ENCODE measurements at regions not wholly inside any gene's neighbourhood (a gene's known extent, or its start where the extent isn't known, plus 50 kb on each side); places are given as distances from the start of the nearest gene placed in this dataset.

DNA sequence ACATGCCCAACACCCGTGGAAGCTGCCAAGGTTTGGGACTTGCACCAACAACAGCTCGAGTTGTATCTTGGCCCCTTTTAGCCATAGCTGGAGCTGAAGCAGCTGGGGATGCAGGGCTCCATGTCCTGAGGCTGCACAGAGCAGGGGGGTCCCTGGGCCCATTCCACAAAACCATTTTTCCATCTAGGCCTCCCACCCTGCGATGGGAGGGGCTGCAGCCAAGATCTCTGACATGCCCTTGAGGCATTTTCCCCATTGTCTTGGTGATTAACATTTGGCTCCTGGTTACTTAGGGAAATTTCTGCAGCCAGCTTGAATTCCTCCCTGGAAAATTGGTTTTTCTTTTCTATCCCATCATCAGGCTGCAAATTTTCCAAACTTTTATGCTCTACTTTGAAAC lies 637.8 kb upstream of the VSTM2A start:
- H3K27ac Mint-ChIP-seq = no peak overlapping the region
- H3K9me3 Mint-ChIP-seq = no peaks in the 10 kb centered on the region
- H3K36me3 Mint-ChIP-seq (ENCODE audit: low read depth) = no peaks in the 10 kb centered on the region
- H3K27me3 Mint-ChIP-seq (ENCODE audit: low read depth) = peaks cover 3% of the 10 kb centered on the region
- H3K4me1 Mint-ChIP-seq = no peaks in the 10 kb centered on the region
- H3K4me3 Mint-ChIP-seq = no peak overlapping the region
- TF ChIP-seq, protein P1, sequence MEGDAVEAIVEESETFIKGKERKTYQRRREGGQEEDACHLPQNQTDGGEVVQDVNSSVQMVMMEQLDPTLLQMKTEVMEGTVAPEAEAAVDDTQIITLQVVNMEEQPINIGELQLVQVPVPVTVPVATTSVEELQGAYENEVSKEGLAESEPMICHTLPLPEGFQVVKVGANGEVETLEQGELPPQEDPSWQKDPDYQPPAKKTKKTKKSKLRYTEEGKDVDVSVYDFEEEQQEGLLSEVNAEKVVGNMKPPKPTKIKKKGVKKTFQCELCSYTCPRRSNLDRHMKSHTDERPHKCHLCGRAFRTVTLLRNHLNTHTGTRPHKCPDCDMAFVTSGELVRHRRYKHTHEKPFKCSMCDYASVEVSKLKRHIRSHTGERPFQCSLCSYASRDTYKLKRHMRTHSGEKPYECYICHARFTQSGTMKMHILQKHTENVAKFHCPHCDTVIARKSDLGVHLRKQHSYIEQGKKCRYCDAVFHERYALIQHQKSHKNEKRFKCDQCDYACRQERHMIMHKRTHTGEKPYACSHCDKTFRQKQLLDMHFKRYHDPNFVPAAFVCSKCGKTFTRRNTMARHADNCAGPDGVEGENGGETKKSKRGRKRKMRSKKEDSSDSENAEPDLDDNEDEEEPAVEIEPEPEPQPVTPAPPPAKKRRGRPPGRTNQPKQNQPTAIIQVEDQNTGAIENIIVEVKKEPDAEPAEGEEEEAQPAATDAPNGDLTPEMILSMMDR (IDR thresholded peaks at IDR 0.05; ENCODE audit: unreplicated experiment in 3 of 3) = no peak

- H3K27me3 Mint-ChIP-seq (ENCODE audit: low read depth) = no peaks in the 10 kb centered on the region
- H3K4me1 Mint-ChIP-seq = no peaks in the 10 kb centered on the region
- H3K27ac Mint-ChIP-seq = no peak overlapping the region
- no peaks in the 10 kb centered on the region for H3K9me3 Mint-ChIP-seq
- TF ChIP-seq, protein P1 (IDR thresholded peaks at IDR 0.05; ENCODE audit: unreplicated experiment in 3 of 3) = no peak
- H3K36me3 Mint-ChIP-seq (ENCODE audit: low read depth) = no peaks in the 10 kb centered on the region
- H3K4me3 Mint-ChIP-seq = no peak overlapping the region
Observed at GRCh38 chr7:53917637-53918036, 624.5 kb upstream of the VSTM2A start.

GRCh38 chr7:53920011-53920410 lies 622.2 kb upstream of the VSTM2A start:
- Mint-ChIP-seq H3K36me3 (ENCODE audit: low read depth) (no peaks in the 10 kb centered on the region), H3K27me3 (ENCODE audit: low read depth) (no peaks in the 10 kb centered on the region), H3K4me3 (no peak overlapping the region), H3K9me3 (no peaks in the 10 kb centered on the region), H3K4me1 (no peaks in the 10 kb centered on the region), H3K27ac (no peak overlapping the region)
- TF ChIP-seq, protein P1 (IDR thresholded peaks at IDR 0.05; ENCODE audit: unreplicated experiment in 3 of 3) = no peak

GRCh38 chr7:53940483-53940882 lies 601.7 kb upstream of the VSTM2A start:
- TF ChIP-seq, protein P1 (IDR thresholded peaks at IDR 0.05; ENCODE audit: unreplicated experiment in 3 of 3) = no peak
- Mint-ChIP-seq H3K4me3 (no peak overlapping the region), H3K9me3 (no peaks in the 10 kb centered on the region), H3K4me1 (no peaks in the 10 kb centered on the region), H3K36me3 (ENCODE audit: low read depth) (no peaks in the 10 kb centered on the region), H3K27me3 (ENCODE audit: low read depth) (no peaks in the 10 kb centered on the region), H3K27ac (no peak overlapping the region)

DNA sequence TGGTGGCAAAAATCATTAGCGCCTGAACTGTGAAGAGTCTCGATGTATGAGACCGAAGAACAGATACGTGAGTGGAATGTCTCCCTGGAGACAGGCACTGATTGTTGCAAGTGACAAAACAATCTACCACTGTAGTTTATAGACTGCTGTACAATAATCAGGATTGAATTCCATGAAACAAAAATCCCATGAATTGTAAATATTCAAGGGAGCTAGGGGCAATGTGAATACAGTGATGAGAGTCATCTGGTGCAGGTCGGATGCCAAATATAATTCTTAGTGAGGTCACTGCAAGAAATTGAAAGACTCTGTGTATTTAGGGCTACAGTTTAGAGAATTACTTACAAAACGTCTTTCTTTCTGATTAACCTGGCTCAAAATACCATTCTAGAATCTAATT lies 594.4 kb upstream of the VSTM2A start:
- peaks cover 7% of the 10 kb centered on the region for H3K4me1 Mint-ChIP-seq
- no peak overlapping the region for H3K27ac Mint-ChIP-seq
- no peak overlapping the region for H3K4me3 Mint-ChIP-seq
- no peaks in the 10 kb centered on the region for H3K27me3 Mint-ChIP-seq (ENCODE audit: low read depth)
- TF ChIP-seq, protein P1 (IDR thresholded peaks at IDR 0.05; ENCODE audit: unreplicated experiment in 3 of 3) = no peak
- no peaks in the 10 kb centered on the region for H3K36me3 Mint-ChIP-seq (ENCODE audit: low read depth)
- no peaks in the 10 kb centered on the region for H3K9me3 Mint-ChIP-seq

DNA sequence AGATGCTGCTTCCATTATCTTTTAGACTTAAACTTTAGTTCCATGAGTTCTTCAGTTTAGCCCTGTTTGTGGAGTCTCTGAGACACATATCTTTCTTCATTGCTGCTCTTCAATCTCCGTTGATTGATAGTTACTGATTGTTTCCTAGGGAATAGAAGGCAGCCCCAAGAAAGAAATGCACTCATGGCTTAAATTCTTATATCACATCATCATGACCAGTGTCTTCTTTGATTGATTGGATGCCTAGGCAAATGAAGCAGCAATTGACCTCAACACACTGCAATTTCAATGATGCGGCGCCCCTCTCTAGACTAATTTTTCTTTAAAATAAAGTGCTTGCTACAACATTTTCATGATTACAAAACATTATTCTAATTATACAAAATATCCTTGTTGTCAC lies 576.5 kb upstream of the VSTM2A start:
- no peak overlapping the region for H3K4me3 Mint-ChIP-seq
- H3K4me1 Mint-ChIP-seq = no peaks in the 10 kb centered on the region
- H3K9me3 Mint-ChIP-seq = no peaks in the 10 kb centered on the region
- no peak overlapping the region for H3K27ac Mint-ChIP-seq
- TF ChIP-seq, protein P1 (IDR thresholded peaks at IDR 0.05; ENCODE audit: unreplicated experiment in 3 of 3) = no peak
- H3K36me3 Mint-ChIP-seq (ENCODE audit: low read depth) = no peaks in the 10 kb centered on the region
- no peaks in the 10 kb centered on the region for H3K27me3 Mint-ChIP-seq (ENCODE audit: low read depth)
